ENCODE measurements at regions not wholly inside any gene's neighbourhood (a gene's known extent, or its start where the extent isn't known, plus 50 kb on each side); places are given as distances from the start of the nearest gene placed in this dataset.

GRCh38 chr15:69526081-69527061 is 73.8 kb downstream of the RPLP1 start:
- TF ChIP-seq, protein P1, sequence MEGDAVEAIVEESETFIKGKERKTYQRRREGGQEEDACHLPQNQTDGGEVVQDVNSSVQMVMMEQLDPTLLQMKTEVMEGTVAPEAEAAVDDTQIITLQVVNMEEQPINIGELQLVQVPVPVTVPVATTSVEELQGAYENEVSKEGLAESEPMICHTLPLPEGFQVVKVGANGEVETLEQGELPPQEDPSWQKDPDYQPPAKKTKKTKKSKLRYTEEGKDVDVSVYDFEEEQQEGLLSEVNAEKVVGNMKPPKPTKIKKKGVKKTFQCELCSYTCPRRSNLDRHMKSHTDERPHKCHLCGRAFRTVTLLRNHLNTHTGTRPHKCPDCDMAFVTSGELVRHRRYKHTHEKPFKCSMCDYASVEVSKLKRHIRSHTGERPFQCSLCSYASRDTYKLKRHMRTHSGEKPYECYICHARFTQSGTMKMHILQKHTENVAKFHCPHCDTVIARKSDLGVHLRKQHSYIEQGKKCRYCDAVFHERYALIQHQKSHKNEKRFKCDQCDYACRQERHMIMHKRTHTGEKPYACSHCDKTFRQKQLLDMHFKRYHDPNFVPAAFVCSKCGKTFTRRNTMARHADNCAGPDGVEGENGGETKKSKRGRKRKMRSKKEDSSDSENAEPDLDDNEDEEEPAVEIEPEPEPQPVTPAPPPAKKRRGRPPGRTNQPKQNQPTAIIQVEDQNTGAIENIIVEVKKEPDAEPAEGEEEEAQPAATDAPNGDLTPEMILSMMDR (IDR thresholded peaks at IDR 0.05; ENCODE audit: low read depth, low read length, missing input control) = no peak
- TF ChIP-seq ATF3 (IDR thresholded peaks at IDR 0.05) (no peak), MAX (IDR thresholded peaks at IDR 0.05) (no peak), SP1 (IDR thresholded peaks at IDR 0.05) (no peak), RAD21 (IDR thresholded peaks at IDR 0.05) (no peak), FOXA1 (IDR thresholded peaks at IDR 0.05) (no peak), HNF4G (IDR thresholded peaks at IDR 0.05) (no peak), HNF4A (conservative IDR thresholded peaks at IDR 0.05) (no peak), JUND (IDR thresholded peaks at IDR 0.05) (no peak), FOXA2 (IDR thresholded peaks at IDR 0.05) (no peak), TAF1 (conservative IDR thresholded peaks at IDR 0.05) (no peak), EGR1 (IDR thresholded peaks at IDR 0.05; ENCODE audit: low read depth in 2 of 2) (no peak)
- WGBS = 86% methylated on average over 17 of the region's 17 CpGs
- no peaks in the 10 kb centered on the region for H3K9me3 ChIP-seq (ENCODE audit: control insufficient read depth in 4 of 4, low read length in 3 of 4)
- no peak overlapping the region for H3K27ac ChIP-seq (ENCODE audit: low read depth in 1 of 2, low read length in 2 of 2)
- H3K4me1 ChIP-seq (ENCODE audit: control insufficient read depth in 4 of 4, insufficient read depth in 4 of 4, low read length in 3 of 4) = peaks cover 0 to 14% (median 5%) of the 10 kb centered on the region in 4 donors
- DNase-seq (ENCODE audit: low spot score) = no peak
- H3K36me3 ChIP-seq (ENCODE audit: control insufficient read depth in 4 of 4, insufficient read depth in 3 of 4, low read depth in 1 of 4, low read length in 3 of 4) = no peaks in the 10 kb centered on the region
- H3K27me3 ChIP-seq (ENCODE audit: control insufficient read depth in 4 of 4, insufficient read depth in 4 of 4, low read length in 3 of 4) = no peaks in the 10 kb centered on the region
- no peak overlapping the region for H3K4me3 ChIP-seq (ENCODE audit: low read depth in 1 of 3, low read length in 3 of 3)
- H3K9ac ChIP-seq (ENCODE audit: low read depth in 1 of 2, low read length in 2 of 2) = no peak overlapping the region

GRCh38 chr15:69529141-69529540 is 76.5 kb downstream of the RPLP1 start:
- Histone ChIP-seq H3K36me3 (ENCODE audit: control insufficient read depth in 4 of 4, insufficient read depth in 3 of 4, low read depth in 1 of 4, low read length in 3 of 4) (no peaks in the 10 kb centered on the region), H3K9me3 (ENCODE audit: control insufficient read depth in 4 of 4, low read length in 3 of 4) (no peaks in the 10 kb centered on the region), H3K27ac (ENCODE audit: low read depth in 1 of 2, low read length in 2 of 2) (no peak overlapping the region), H3K27me3 (ENCODE audit: control insufficient read depth in 4 of 4, insufficient read depth in 4 of 4, low read length in 3 of 4) (no peaks in the 10 kb centered on the region), H3K9ac (ENCODE audit: low read depth in 1 of 2, low read length in 2 of 2) (no peak overlapping the region), H3K4me3 (ENCODE audit: low read depth in 1 of 3, low read length in 3 of 3) (no peak overlapping the region), H3K4me1 (ENCODE audit: control insufficient read depth in 4 of 4, insufficient read depth in 4 of 4, low read length in 3 of 4) (peaks cover 0 to 6% (median 3%) of the 10 kb centered on the region in 4 donors)
- 90% methylated on average over 5 of the region's 5 CpGs for WGBS
- TF ChIP-seq NR2F2 (IDR thresholded peaks at IDR 0.05) = no peak
- no peak for TF ChIP-seq SP1 (IDR thresholded peaks at IDR 0.05)
- no peak for TF ChIP-seq FOXA2 (IDR thresholded peaks at IDR 0.05)
- no peak for TF ChIP-seq RXRA (IDR thresholded peaks at IDR 0.05)
- no peak for DNase-seq (ENCODE audit: low spot score)

- no peaks in the 10 kb centered on the region for H3K27me3 ChIP-seq (ENCODE audit: control insufficient read depth in 4 of 4, insufficient read depth in 4 of 4, low read length in 3 of 4)
- no peak overlapping the region for H3K9ac ChIP-seq (ENCODE audit: low read depth in 1 of 2, low read length in 2 of 2)
- H3K27ac ChIP-seq (ENCODE audit: low read depth in 1 of 2, low read length in 2 of 2) = no peak overlapping the region
- no peaks in the 10 kb centered on the region for H3K9me3 ChIP-seq (ENCODE audit: control insufficient read depth in 4 of 4, low read length in 3 of 4)
- WGBS = 69% methylated on average over 6 of the region's 6 CpGs
- no peak overlapping the region for H3K4me3 ChIP-seq (ENCODE audit: low read depth in 1 of 3, low read length in 3 of 3)
- H3K36me3 ChIP-seq (ENCODE audit: control insufficient read depth in 4 of 4, insufficient read depth in 3 of 4, low read depth in 1 of 4, low read length in 3 of 4) = no peaks in the 10 kb centered on the region
- peaks cover 0 to 5% (median 2%) of the 10 kb centered on the region in 4 donors for H3K4me1 ChIP-seq (ENCODE audit: control insufficient read depth in 4 of 4, insufficient read depth in 4 of 4, low read length in 3 of 4)
- TF ChIP-seq HNF4A (conservative IDR thresholded peaks at IDR 0.05) = no peak
- TF ChIP-seq FOXA2 (IDR thresholded peaks at IDR 0.05) = no peak
- TF ChIP-seq RAD21 (IDR thresholded peaks at IDR 0.05) = no peak
- TF ChIP-seq GABPA (IDR thresholded peaks at IDR 0.05 in 1 of 2, conservative IDR thresholded peaks at IDR 0.05 in 1 of 2) = no peak
- TF ChIP-seq, protein P1 (IDR thresholded peaks at IDR 0.05; ENCODE audit: low read depth, low read length, missing input control) = no peak
- TF ChIP-seq TAF1 (conservative IDR thresholded peaks at IDR 0.05) = no peak
- TF ChIP-seq ZBTB33 (IDR thresholded peaks at IDR 0.05) = no peak
- no peak for TF ChIP-seq MAX (IDR thresholded peaks at IDR 0.05)
- no peak for TF ChIP-seq JUND (IDR thresholded peaks at IDR 0.05)
- no peak for TF ChIP-seq ATF3 (IDR thresholded peaks at IDR 0.05)
- TF ChIP-seq RXRA (IDR thresholded peaks at IDR 0.05) = no peak
- no peak for DNase-seq (ENCODE audit: low spot score)
These were observed 77.5 kb downstream of the RPLP1 start for GRCh38 chr15:69529961-69530633.

Measured in liver (tissue), 8 donors.